ENCODE measurements at regions not wholly inside any gene's neighbourhood (a gene's known extent, or its start where the extent isn't known, plus 50 kb on each side); places are given as distances from the start of the nearest gene placed in this dataset.

DNA sequence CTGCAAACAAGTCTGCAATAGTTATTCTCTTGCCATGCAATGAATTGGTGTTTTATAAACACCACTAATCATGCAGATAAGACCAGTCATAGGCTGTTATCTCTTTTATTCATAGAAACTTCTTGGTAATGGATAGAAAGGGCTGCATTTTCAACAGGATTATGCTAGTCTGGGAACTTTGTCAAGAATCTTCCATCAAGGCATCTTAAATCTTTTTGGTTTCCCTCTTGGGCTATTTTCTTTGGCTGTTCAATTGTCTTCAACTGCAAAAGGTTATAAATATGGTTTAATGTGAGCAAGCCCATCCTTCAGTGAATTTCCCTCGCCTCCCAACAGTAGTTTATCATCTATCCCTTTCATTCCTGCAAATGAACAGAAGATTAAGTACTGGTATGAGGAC, 59.0 kb upstream of the MINAR1 start:
- no TSS peak for BruUV-seq (replicated peaks)
- Histone ChIP-seq H3K36me3 (ENCODE audit: control insufficient read depth, insufficient read depth, low read length) (no peaks in the 10 kb centered on the region), H3K27me3 (replicated peaks; ENCODE audit: control insufficient read depth, insufficient read depth, low read length) (no peaks in the 10 kb centered on the region), H3K4me3 (ENCODE audit: low read depth, low read length) (no peak overlapping the region), H3K9me3 (no peaks in the 10 kb centered on the region), H3K4me1 (no peaks in the 10 kb centered on the region)
- ChIA-PET POLR2A (no interaction called here), CTCF (no interaction called here)
- TF ChIP-seq, protein P1, sequence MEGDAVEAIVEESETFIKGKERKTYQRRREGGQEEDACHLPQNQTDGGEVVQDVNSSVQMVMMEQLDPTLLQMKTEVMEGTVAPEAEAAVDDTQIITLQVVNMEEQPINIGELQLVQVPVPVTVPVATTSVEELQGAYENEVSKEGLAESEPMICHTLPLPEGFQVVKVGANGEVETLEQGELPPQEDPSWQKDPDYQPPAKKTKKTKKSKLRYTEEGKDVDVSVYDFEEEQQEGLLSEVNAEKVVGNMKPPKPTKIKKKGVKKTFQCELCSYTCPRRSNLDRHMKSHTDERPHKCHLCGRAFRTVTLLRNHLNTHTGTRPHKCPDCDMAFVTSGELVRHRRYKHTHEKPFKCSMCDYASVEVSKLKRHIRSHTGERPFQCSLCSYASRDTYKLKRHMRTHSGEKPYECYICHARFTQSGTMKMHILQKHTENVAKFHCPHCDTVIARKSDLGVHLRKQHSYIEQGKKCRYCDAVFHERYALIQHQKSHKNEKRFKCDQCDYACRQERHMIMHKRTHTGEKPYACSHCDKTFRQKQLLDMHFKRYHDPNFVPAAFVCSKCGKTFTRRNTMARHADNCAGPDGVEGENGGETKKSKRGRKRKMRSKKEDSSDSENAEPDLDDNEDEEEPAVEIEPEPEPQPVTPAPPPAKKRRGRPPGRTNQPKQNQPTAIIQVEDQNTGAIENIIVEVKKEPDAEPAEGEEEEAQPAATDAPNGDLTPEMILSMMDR (IDR thresholded peaks at IDR 0.05; ENCODE audit: insufficient read depth in 1 of 2, low read depth in 1 of 2, low read length in 1 of 2, severe bottlenecking in 1 of 2, unreplicated experiment in 1 of 2) = no peak
- Mint-ChIP-seq H3K27me3 (ENCODE audit: insufficient read depth, unreplicated experiment) (peaks cover 2% of the 10 kb centered on the region), H3K9me3 (ENCODE audit: unreplicated experiment) (no peaks in the 10 kb centered on the region), H3K27ac (ENCODE audit: unreplicated experiment) (no peak overlapping the region), H3K4me1 (ENCODE audit: low read depth, unreplicated experiment) (no peaks in the 10 kb centered on the region), H3K36me3 (ENCODE audit: insufficient read depth, unreplicated experiment) (no peaks in the 10 kb centered on the region), H3K4me3 (ENCODE audit: unreplicated experiment) (no peak overlapping the region)
- intact Hi-C loops (cut with micrococcal nuclease; ENCODE audit: unreplicated experiment) = no loop called here
- DNase-seq = no peak

DNA sequence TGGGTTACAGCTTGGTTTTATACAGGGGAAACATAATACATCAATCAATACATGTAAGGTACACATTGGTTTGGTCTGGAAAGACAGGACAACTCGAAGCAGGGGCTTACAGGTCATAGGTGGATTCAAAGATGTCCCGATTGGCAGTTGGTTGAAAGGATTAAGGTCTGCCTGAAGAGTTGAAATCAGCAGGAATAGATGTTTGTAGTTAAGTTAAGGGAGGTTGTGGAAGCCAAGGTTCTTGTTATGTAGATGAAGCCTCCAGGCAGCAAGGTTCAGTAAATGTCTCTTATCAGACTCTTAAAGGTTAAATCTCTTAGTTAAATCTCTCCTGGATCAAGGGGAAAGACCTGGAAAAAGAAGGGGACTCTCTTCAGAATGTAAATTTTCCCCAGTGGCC, 58.4 kb upstream of the MINAR1 start:
- DNase-seq = no peak
- BruUV-seq (replicated peaks) = no TSS peak
- Mint-ChIP-seq H3K9me3 (ENCODE audit: unreplicated experiment) (no peaks in the 10 kb centered on the region), H3K4me3 (ENCODE audit: unreplicated experiment) (no peak overlapping the region), H3K36me3 (ENCODE audit: insufficient read depth, unreplicated experiment) (no peaks in the 10 kb centered on the region), H3K27ac (ENCODE audit: unreplicated experiment) (no peak overlapping the region), H3K4me1 (ENCODE audit: low read depth, unreplicated experiment) (no peaks in the 10 kb centered on the region), H3K27me3 (ENCODE audit: insufficient read depth, unreplicated experiment) (peaks cover 2% of the 10 kb centered on the region)
- ChIA-PET POLR2A (no interaction called here), CTCF (no interaction called here)
- H3K27me3 ChIP-seq (replicated peaks; ENCODE audit: control insufficient read depth, insufficient read depth, low read length) = no peaks in the 10 kb centered on the region
- H3K9me3 ChIP-seq = no peaks in the 10 kb centered on the region
- intact Hi-C loops (cut with micrococcal nuclease; ENCODE audit: unreplicated experiment) = no loop called here
- H3K4me1 ChIP-seq = no peaks in the 10 kb centered on the region
- no peaks in the 10 kb centered on the region for H3K36me3 ChIP-seq (ENCODE audit: control insufficient read depth, insufficient read depth, low read length)
- TF ChIP-seq, protein P1 (IDR thresholded peaks at IDR 0.05; ENCODE audit: insufficient read depth in 1 of 2, low read depth in 1 of 2, low read length in 1 of 2, severe bottlenecking in 1 of 2, unreplicated experiment in 1 of 2) = no peak
- H3K4me3 ChIP-seq (ENCODE audit: low read depth, low read length) = no peak overlapping the region

DNA sequence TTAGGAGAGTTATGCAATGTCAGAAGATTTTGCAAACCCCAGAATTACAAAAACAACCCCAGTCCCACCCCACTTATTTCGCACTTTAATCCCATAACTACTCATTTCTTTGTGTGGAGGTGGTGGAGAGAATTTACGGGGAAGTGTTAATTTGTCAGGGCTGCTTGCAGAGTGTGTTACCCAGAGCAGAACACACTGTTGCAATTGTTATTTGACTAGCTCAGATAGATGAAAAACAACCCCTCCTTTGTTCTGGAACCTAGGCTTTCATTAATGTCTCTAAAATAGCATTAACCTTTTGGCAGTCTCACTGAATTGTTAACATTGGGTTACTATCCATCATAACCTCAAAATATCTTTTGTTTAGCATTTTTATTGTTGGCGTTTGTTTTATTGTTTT, 55.8 kb upstream of the MINAR1 start:
- POLR2A ChIA-PET = no interaction called here
- no peak overlapping the region for H3K4me3 ChIP-seq (ENCODE audit: low read depth, low read length)
- Mint-ChIP-seq H3K4me3 (ENCODE audit: unreplicated experiment) (no peak overlapping the region), H3K27ac (ENCODE audit: unreplicated experiment) (no peak overlapping the region), H3K4me1 (ENCODE audit: low read depth, unreplicated experiment) (no peaks in the 10 kb centered on the region), H3K9me3 (ENCODE audit: unreplicated experiment) (no peaks in the 10 kb centered on the region), H3K36me3 (ENCODE audit: insufficient read depth, unreplicated experiment) (no peaks in the 10 kb centered on the region), H3K27me3 (ENCODE audit: insufficient read depth, unreplicated experiment) (no peaks in the 10 kb centered on the region)
- intact Hi-C loops (cut with micrococcal nuclease; ENCODE audit: unreplicated experiment) = no loop called here
- no TSS peak for BruUV-seq (replicated peaks)
- no peak for DNase-seq
- CTCF ChIA-PET = no interaction called here
- H3K27me3 ChIP-seq (replicated peaks; ENCODE audit: control insufficient read depth, insufficient read depth, low read length) = no peaks in the 10 kb centered on the region
- TF ChIP-seq, protein P1 (IDR thresholded peaks at IDR 0.05; ENCODE audit: insufficient read depth in 1 of 2, low read depth in 1 of 2, low read length in 1 of 2, severe bottlenecking in 1 of 2, unreplicated experiment in 1 of 2) = no peak
- no peaks in the 10 kb centered on the region for H3K9me3 ChIP-seq
- no peaks in the 10 kb centered on the region for H3K4me1 ChIP-seq
- no peaks in the 10 kb centered on the region for H3K36me3 ChIP-seq (ENCODE audit: control insufficient read depth, insufficient read depth, low read length)

Measured in Caco-2 (cell line).